NT2/D1 (cell line): ENCODE measurements at regions not wholly inside any gene's neighbourhood (a gene's known extent, or its start where the extent isn't known, plus 50 kb on each side); places are given as distances from the start of the nearest gene placed in this dataset.

Experiments
- SUZ12 ChIP-seq: IDR thresholded peaks from 2 replicates; pipeline ENCODE4 v1.6.1; 2011; ENCODE audit not compliant: insufficient read length, insufficient read depth; ENCODE audit errors: extremely low read depth
- ZNF274 ChIP-seq: IDR thresholded peaks from 2 replicates; pipeline ENCODE4 v1.6.1; 2011; ENCODE audit warnings: mild to moderate bottlenecking, low read depth, low read length

- TF ChIP-seq SUZ12: no peak
- no peak for TF ChIP-seq ZNF274
These were observed 146.3 kb downstream of the LY86 start for GRCh38 chr6:6734479-6735465.
